HG02884 (cell line): ENCODE measurements at regions not wholly inside any gene's neighbourhood (a gene's known extent, or its start where the extent isn't known, plus 50 kb on each side); places are given as distances from the start of the nearest gene placed in this dataset.
A peak's percentile ranks its signal among the peaks of the same experiment; 100 is the strongest.
"Not testable (repeated sequence)": the region's sequence is repeated elsewhere in the genome, so short reads cannot be mapped to it uniquely, and the experiment has no call there.

Experiments used
- ATAC-seq: cut with Tn5 transposase; IDR thresholded peaks from one replicate; pipeline ENCODE4 v1.9.1; 2021; ENCODE audit warnings: mild to moderate bottlenecking, moderate library complexity; ENCODE audit not compliant: unreplicated experiment

DNA sequence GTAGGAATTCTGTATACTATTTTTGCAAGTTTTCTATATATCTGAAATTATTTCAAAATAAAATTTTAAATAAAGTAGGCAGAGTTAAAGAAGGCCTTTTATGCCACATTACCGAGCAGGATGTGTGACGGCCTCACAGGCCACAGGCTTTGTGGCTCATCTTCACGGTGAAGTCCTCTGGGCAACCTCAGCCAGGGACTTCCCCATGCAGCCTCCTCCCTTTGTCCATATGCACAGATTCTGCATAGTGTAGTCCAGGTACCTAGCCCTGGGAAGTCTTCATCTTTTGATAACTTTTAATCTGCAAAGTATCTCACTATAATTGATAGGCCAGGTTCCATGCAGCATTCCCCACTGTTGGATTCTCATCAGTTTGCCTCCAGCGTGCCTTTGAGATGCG, 62.8 kb downstream of the ARHGAP11B start:
- ATAC-seq: not testable (repeated sequence)

DNA sequence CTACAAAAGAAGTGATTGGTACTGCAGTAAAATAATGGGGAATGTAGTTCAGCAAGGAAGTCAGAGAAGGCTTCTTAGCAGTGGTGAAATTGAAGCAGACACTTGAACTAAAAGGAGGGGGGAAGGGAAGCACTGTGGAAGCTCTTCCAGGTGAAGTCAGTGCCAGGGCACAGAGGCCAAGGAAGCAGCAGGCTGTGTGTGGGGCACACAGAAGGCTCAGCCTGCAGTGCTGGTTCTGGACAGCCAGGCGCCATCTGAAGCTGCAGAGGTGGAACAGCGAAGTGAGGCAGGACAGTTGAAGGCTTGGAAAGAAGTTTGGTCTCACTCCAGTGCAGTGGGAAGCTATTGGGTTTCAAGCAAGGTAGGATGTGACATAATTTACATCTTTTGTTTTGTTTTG, 64.2 kb downstream of the ARHGAP11B start:
- ATAC-seq: not testable (repeated sequence)

DNA sequence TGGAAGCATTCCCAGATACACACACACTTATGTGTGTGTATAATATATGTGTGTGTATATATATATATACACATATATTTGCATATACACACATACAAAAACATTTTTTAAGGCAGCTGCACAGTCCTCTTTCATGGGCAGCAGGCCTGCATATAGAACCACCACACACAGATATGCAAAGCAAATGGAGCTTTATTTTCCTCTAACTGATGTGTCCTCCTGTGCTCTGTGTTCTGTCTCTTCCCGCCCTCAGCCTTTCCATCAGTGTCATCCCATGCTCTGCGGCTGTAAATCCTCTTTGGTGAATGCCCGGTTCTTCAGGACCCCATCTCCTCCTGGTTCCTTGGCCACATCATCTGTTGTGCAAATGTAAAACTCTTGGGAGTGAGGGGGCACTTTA, 69.9 kb downstream of the ARHGAP11B start:
- not testable (repeated sequence) for ATAC-seq

DNA sequence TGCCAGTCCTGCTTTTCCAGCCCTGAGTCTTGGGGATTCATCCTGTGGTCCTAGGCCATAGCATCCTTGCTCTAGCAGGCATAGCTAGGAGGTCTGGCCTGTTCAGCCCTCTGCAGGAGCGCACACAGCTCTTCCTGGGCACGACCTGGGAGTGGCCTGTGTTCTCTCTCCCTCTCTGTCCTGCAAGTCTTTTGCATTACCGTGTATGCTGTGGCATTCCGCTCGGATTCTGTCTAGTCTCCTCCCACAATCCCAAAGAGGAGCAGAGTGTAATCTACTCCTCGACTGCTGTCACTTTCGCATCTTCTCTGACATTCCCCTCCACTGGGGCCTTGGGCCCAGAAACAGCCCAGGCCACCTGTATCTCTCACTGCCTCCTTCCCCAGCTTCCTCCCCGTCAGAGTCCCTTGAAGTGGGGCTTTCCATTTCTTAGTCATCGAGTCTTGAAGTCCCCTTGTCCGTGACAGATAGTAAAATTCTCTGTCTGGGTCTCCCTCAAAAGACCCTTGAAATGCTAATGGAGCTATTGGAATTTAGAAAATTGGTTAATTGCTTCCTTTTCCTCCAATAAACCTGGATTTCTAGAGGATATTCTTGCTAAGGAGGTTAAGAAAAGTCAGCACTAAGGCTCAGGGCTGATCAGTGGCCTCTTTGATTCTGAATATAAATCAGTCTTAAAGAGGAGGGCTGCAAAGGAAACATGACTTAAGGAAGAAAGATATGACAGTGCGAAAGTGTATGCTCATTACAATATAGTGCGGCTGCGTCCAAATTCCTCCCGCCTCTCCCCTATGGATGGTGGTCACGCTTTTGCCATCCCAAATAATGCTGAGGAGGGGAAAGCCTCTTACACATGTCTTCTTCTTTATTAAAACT, 70.7 kb downstream of the ARHGAP11B start:
- ATAC-seq: peak; percentile 77

DNA sequence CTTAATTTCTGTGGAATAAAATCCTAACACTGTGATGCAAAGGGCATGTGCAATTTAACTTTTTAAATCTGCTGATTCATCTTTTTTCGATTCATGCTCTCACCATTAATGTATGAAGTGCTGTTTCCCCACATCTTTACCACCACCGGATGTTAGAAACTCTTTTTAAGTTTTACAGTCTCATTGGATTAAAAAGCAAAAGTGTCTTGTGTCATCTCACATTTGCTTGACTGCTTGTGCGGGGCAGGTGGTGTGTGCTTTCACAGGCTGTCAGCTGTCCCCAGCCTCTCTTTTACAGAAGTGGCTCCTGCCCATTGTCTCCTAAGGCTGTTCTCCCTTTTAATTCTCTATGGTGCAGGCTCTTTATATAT, 71.4 kb downstream of the ARHGAP11B start:
- peak; percentile 53 for ATAC-seq

DNA sequence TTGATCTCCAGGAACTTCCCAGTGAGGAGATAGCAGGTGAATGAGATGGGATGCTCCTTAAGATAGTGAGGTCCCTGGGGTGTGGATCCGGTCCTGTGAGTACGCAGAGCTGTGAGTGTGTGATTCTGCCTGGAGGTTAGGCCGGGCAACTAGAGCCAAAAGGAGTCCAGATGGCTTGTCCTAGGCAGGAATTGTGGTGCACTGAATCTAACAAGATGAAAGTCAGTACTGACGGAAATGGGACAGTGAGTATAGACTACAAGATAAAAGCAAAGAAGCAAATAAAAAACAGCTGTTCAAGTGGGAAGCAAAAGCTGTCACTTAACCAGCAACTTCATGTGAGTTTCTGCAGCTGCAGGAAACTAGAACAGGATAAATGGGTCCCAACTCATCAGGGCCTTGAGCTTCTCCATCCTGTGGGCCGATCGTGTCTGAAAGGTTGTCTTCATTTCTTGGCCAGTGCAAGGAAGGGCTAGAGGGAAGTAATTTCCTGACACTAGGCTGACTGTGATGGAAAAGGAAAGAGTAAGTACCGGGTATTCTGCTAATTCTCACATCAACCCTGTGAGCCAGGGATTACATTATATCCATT, 74.2 kb downstream of the ARHGAP11B start:
- not testable (repeated sequence) for ATAC-seq

DNA sequence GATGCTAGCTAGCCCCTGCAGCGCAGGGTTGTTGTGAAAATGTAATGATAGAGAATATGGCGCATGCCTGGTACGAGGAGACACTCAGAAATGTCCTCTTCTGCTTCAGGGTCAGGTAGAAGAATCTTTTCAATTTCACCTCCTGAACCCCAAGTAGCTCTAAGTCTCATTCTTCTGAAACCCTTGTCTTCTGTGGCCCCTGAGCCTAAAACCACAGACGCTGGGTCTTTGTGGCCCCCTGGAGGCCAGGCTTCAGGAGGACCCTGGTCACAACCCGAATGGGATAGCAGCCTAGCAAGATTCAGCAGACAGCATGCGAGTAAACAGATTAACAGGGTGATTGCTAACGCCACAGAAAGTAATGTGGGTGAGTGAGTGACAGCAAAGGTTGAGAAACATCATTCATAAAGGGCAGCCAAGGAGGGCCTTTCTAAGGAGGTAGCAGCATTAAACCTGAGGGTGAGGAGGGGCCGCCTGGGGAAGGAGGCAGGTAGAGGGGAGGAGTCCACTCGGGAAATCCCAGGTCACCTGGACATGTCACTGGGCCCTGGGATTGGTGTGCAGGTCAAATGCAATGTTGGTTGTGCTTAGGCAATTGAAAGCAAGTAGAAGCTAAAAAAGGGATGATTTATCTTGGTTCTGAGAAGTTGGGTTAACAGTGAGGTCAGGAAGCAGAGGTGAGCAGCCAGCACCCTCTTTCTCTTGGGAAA, 82.2 kb downstream of the ARHGAP11B start:
- not testable (repeated sequence) for ATAC-seq

DNA sequence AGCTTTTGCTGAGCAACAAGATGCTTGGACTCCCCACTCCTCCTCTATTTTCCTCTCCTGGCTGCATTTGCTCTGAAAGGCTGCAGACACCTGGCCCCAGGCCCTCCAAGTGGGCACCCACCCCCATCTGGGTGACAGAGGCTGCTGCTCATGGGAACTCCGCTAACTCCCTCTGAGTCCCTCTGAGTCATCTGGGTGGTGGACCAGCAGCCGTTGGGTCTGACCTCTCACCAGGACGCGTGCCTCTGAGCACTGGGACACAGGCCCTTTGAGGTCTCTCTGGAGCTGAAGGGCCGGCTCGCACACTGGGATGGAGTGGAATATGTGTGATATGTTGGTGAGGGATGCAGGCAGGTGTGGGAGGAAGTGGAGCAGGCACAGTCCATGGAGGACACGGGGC, 82.9 kb downstream of the ARHGAP11B start:
- not testable (repeated sequence) for ATAC-seq

DNA sequence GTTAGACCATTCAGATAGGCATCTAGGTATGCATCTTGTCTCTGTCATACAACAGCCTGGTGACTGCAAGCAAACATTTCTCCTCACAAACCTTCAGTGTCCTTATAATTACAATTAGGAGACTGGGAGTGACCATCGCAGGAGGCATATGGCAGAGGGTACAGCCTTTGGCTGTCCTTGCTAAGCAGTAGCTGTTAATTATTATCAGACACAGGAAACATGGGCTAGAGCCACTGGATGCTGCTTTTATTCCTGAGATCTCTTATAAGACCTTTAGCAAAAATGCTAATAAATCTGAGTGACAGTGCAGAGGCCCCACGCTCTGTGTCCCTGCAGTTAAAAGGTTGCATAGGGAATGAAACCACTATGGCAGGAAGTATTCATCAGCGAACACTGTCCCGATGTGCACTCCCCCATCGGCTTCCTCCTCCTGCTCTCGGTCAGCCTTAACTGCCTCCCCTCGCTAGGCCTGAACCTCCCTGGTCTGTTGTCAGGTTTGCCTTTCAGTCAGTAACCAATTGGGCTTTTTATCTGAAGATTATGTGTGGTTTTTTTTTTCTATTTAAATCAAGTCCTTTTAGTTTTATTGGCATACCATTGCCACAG, 92.2 kb downstream of the ARHGAP11B start:
- ATAC-seq: not testable (repeated sequence)

DNA sequence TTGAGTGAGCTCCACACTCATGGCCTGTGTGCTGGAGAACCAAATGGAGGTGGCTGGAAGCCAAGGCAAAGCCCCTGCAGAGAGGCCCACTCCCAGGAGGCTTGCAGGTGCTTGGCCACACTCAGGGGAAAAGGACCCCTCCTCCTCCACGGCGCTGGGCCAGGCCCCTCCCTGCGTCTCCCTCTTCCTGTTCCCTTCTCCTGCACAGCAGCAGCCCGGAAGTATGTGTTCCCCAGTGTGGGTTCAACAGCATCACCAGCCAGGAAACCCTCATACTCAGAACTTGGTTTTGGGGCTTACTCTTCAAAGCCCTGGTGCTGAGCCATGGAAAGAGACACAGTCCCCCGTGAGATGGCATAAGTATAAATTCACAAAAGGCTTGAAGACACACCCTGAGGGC, 93.4 kb downstream of the ARHGAP11B start:
- ATAC-seq: not testable (repeated sequence)

DNA sequence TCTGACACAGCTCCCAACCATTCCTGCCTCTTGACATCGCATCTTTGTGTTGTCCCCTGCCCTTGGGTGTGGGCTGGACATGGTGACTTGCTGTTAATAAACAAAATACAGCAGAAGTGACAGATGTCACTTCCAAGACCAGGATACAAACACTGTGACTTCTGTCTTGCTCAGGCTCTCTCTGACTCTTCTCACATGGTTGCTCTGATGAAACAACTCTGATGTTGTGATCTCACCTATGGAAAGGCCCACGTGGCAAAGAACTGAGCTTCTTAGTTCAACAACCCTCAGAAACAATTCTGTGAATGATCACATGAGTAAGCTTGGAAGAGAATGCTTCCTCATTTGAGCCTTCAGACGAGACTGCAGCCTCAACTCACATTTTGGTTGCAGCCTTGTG, 94.9 kb downstream of the ARHGAP11B start:
- not testable (repeated sequence) for ATAC-seq

DNA sequence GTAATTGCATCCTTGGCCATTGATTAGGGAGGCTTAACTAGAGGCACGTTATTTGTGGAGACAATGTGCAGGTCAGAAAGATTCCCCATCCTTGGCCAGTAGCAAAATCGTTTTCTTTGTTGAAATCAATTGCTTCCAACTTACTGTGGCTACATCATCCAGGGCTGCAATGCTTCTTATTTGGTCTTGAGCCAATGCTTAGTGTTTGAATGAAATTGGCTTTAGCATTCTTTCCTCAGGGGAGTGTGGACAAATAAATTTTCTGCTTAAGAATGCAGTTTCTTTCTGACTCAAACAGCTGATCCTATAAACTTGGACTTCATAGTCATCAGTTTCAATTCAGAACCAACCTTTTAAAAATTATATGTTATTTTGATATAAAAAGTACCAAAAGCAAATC, 95.6 kb downstream of the ARHGAP11B start:
- ATAC-seq: not testable (repeated sequence)

DNA sequence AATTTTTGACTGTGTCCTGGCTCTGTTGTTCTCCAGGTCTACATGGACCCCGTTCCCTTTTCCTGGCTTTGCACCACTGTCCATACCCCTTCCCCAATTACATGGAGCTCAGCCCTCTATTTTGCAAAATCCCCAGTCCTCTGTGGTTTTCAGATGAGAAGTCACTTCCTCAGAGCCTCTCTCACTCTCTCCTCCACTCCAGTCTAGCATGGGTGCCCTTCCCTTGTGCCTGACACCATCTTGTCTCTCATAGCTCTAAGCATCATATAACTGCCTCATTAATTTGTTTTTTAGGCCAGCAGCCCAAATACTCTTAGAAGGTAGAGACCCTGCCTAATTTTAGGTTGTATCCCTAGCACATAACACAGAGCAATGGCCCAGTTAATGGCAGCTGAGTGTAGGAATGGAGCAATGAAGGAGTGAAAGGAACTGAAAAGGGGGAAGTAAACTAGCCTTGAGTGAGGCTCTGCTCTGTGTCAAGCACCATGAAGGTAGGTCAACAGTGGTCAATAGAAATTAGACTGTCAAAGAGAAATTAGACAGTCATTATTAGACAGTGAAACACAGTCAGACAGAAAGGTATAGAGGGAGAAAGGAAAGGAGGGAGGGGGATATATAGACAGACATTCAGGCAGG, 97.7 kb downstream of the ARHGAP11B start:
- not testable (repeated sequence) for ATAC-seq

DNA sequence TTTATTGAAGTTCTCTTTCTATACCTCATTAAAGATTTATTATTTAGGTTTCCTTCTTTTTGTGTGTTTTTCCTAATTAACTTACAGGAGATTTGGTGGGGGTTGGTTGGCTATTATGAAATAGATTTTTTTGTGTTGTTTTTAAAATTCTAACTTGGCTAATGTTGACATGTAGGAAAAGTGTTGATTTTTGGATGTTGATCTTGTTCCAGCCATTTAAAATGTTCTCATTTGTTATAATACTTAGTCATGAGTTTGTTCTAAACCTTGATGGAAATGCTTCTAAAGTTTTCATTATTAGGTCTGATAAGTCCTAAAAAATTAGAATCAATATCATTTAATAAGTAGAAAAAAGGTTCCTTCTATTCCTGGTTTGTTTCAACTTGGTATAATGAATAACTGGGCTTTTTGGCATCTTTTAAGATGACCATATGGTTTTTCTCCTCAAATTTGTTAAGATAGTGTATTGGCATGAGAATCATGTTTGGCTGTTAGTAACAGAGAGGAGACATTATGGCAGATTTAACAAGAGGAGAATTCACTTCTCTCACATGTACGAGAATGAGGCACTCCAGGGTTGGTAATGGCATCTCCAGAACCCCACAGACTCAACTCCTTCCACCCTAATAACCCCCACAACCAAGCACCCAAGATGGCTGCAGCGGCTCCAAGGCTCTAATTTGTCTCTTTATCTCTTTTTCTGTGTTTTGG, 104.1 kb downstream of the ARHGAP11B start:
- not testable (repeated sequence) for ATAC-seq

DNA sequence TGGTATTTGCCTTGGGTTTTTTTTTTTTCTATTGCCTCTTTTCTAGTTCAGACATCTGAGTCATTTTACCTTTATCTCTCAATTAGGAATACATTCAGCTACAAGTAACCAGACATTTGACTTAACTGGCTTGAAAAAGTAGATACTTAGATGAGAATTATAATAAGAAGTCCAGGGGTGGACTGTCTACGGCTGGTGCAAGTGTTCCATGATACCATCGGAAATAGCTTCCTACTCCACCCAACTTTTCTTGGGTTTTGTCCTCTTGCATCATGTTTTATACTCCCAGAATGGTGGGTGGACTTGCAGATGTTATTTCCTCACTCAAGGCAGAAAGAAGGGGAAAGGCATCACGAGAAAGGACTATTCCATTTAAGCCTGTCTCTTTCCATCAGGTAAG, 104.7 kb downstream of the ARHGAP11B start:
- ATAC-seq: not testable (repeated sequence)

DNA sequence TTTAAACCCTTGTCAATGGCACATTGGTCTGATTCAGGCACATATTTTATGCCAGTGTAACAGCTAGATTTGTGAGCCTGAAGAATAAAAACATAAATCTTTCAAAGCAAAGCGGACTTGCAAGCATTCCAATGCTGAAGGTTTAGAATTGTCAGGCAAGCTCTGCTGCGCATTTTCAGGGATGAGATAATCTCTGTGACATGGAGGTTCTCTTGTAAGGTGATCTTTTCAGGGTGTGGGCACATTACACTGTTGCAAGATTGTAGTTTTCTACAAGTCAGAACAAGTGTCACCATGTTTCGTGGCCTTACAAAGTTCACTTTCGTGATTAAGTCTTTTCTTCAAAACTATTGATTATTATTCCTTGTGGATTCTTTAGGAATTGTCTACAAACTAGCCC, 106.2 kb downstream of the ARHGAP11B start:
- not testable (repeated sequence) for ATAC-seq

DNA sequence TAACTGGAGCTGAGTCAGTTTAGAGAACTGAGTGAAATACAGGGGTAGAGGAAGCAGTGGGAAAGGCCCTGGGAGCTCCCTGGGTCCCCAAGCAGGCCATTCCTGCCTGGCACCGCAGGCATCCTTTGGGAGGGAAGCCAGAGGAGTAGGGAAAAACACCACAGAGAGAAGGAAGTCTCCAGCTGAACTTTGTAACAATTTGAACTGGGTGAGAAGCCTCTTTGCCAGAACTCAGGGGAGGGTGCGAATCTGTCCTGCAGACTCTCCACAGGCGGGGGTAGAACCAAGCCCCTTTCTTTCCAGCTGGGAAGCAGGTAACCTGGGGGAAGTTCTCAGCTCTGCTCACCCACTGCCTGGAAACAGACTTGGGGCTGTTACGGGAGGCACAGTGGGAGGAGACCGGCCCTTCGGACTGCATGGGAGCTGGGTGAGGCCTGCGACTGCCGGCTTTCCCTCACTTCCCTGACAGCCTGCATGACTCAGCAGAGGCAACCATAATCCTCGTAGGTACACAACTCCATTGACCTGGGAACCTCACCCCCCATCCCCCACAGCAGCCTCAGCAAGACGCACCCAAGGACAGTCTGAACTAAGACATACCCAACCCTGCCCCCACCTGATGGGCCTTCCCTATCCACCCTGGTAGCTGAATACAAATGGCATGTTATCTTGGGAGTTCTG, 110.1 kb downstream of the ARHGAP11B start:
- not testable (repeated sequence) for ATAC-seq

DNA sequence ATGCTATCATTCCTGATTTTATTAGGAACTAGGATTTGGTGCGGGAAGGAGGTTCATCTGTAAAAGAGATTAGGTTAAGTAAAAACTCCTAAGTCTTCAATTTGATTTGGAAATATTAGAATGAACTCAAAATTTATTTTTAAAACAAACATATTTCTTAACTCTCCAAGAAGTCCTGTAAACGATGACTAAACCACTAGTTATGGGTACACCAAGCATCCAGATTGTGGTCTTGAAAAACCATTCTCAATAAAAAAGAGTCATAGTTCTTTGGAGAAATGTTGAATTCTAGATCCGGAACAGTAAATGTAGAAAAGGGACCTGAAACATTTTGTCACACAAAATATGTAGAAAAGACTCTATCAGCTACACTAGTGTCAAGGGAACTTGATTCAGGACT, 116.9 kb downstream of the ARHGAP11B start:
- not testable (repeated sequence) for ATAC-seq

DNA sequence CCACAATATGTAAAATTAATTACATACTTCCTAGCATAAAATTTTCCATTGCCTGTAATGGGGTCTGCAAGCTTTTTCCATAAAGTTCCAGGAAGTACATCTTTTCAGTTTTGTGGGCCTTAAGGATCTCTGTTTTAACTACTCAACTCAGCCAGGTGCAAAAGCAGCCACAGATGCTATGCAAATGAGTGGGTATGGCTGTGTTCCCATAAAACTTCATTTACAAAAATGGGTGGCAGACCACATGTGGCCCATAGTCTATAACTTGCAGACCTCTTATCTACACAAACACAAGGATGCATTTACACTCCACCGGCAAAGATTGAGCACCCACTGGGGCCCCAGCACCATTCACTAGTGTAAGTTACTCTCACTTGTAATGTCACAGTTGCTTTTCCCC, 123.1 kb downstream of the ARHGAP11B start:
- not testable (repeated sequence) for ATAC-seq
